ENCODE measurements at regions not wholly inside any gene's neighbourhood (a gene's known extent, or its start where the extent isn't known, plus 50 kb on each side); places are given as distances from the start of the nearest gene placed in this dataset.

- no peaks in the 10 kb centered on the region for H4K20me1 ChIP-seq (ENCODE audit: insufficient read depth)
- RAD21 ChIA-PET (ENCODE audit: low non-redundant PET in 1 of 2, low total read pairs in 2 of 2, uncharacterized antibody in 2 of 2, unreplicated experiment in 2 of 2), result no interaction called here
- CTCF ChIA-PET, result no interaction called here
- intact Hi-C loops (cut with micrococcal nuclease), result no loop called here
- H2AFZ ChIP-seq (ENCODE audit: low read depth, low read length, poor library complexity, severe bottlenecking), result no peak overlapping the region
- H3K79me2 ChIP-seq (ENCODE audit: insufficient read depth, low read length), result no peaks in the 10 kb centered on the region
- peaks cover 6 to 13% of the 10 kb centered on the region in 2 experiments; a peak in 2 of 4 replicates for H3K9me3 ChIP-seq (ENCODE audit: control insufficient read depth in 1 of 2, insufficient read depth in 1 of 2, low read depth in 1 of 2, low read length in 2 of 2)
- DNase-seq (ENCODE audit: low read depth, low spot score) (no peak), ATAC-seq (no peak)
- no peak overlapping the region for H3K27ac ChIP-seq (ENCODE audit: low read depth, low read length)
- BruUV-seq (replicated peaks), result no TSS peak
- no peak overlapping the region for H3K4me2 ChIP-seq (ENCODE audit: low read length)
- no peaks in the 10 kb centered on the region for H3K27me3 ChIP-seq (ENCODE audit: insufficient read depth, low read length)
- H3K36me3 ChIP-seq (ENCODE audit: control insufficient read depth in 1 of 2, insufficient read depth in 2 of 2, low read length in 2 of 2), result no peaks in the 10 kb centered on the region
- TF ChIP-seq REST (IDR thresholded peaks at IDR 0.05; ENCODE audit: low read depth) (no peak), MAX (IDR thresholded peaks at IDR 0.05) (no peak), YY1 (IDR thresholded peaks at IDR 0.05; ENCODE audit: extremely low read depth, insufficient replicate concordance, low read depth, low read length) (no peak), EGR1 (IDR thresholded peaks at IDR 0.05; ENCODE audit: low read depth) (no peak), TCF7L2 (IDR thresholded peaks at IDR 0.05; ENCODE audit: borderline replicate concordance, extremely low read depth, insufficient read depth, insufficient read length) (no peak), CEBPB (IDR thresholded peaks at IDR 0.05; ENCODE audit: low read depth) (no peak), RAD21 (IDR thresholded peaks at IDR 0.05; ENCODE audit: low read depth) (no peak), SRF (IDR thresholded peaks at IDR 0.05; ENCODE audit: low read depth) (no peak), ATF3 (IDR thresholded peaks at IDR 0.05) (no peak), ZBTB33 (IDR thresholded peaks at IDR 0.05; ENCODE audit: extremely low read depth, insufficient replicate concordance, low read length) (no peak), SIN3A (IDR thresholded peaks at IDR 0.05; ENCODE audit: low read depth) (no peak)
- H3K9me2 ChIP-seq (ENCODE audit: insufficient read depth), result no peaks in the 10 kb centered on the region
- POLR2A ChIA-PET, result no interaction called here
- H3K4me1 ChIP-seq (ENCODE audit: control insufficient read depth in 1 of 2, insufficient read depth in 2 of 2, low read length in 2 of 2), result no peaks in the 10 kb centered on the region
- H3K4me3 ChIP-seq (replicated peaks in 1 of 2; ENCODE audit: low read depth in 1 of 2, low read length in 2 of 2), result no peak overlapping the region
- no peak overlapping the region for H3K9ac ChIP-seq (ENCODE audit: low read length)
These were observed 156.4 kb upstream of the SYT10 start for GRCh38 chr12:33596061-33596460.

Measured in HCT116 (cell line).